OCI-LY7 (cell line): ENCODE measurements at regions not wholly inside any gene's neighbourhood (a gene's known extent, or its start where the extent isn't known, plus 50 kb on each side); places are given as distances from the start of the nearest gene placed in this dataset.
"Not testable (repeated sequence)": the region's sequence is repeated elsewhere in the genome, so short reads cannot be mapped to it uniquely, and the experiment has no call there.

Source experiments
- BruUV-seq: library from RNA; stranded (reverse); fragments of 400-500 nt; replicated peaks from 2 replicates; lab custom pipeline; 2021; lab: Mats Ljungman, UMichigan
- CTCF ChIA-PET: fragments of 300-600 bp; sonication (Branson Sonifier 250); formaldehyde crosslinking; loops from one replicate; lab custom pipeline; 2022; ENCODE audit warnings: antibody characterized with exemption; ENCODE audit not compliant: unreplicated experiment; lab: Charles Lee
- POLR2A ChIA-PET: fragments of 300-600 bp; sonication (Branson Sonifier 250); formaldehyde crosslinking; loops from one replicate; lab custom pipeline; 2022; ENCODE audit warnings: antibody characterized with exemption; lab: Charles Lee
- DNase-seq: peaks from one replicate; pipeline ENCODE4 v3.0.0-alpha.2; 2015; ENCODE audit warnings: low spot score
- H2AFZ ChIP-seq: fragments of 200-600 bp; sonication (generic), shearing (Covaris generic); 2 replicates; pipeline ENCODE4 v1.6.1; 2014; ENCODE audit warnings: mild to moderate bottlenecking, antibody characterized with exemption, low read length, moderate library complexity
- H3K27ac ChIP-seq: fragments of 200-600 bp; sonication (generic); 2 replicates; pipeline ENCODE4 v1.5.1; 2014; ENCODE audit warnings: mixed run types, low read depth, mild to moderate bottlenecking, moderate library complexity, low read length, inconsistent platforms; ENCODE audit not compliant: poor library complexity, severe bottlenecking
- H3K36me3 ChIP-seq: fragments of 200-600 bp; sonication (generic); 2 replicates; pipeline ENCODE4 v1.6.1; 2014; ENCODE audit warnings: mild to moderate bottlenecking, antibody characterized with exemption, low read length, moderate library complexity, mixed read lengths; ENCODE audit not compliant: insufficient read depth
- H3K4me1 ChIP-seq: fragments of 200-600 bp; sonication (generic); 2 replicates; pipeline ENCODE4 v1.5.1; 2014; ENCODE audit warnings: mild to moderate bottlenecking, low read length; ENCODE audit not compliant: insufficient read depth, poor library complexity, severe bottlenecking
- H3K4me2 ChIP-seq: fragments of 200-600 bp; sonication (generic); 2 replicates; pipeline ENCODE4 v1.6.1; 2014; ENCODE audit warnings: mild to moderate bottlenecking, low read length
- H3K4me3 ChIP-seq: fragments of 200-600 bp; sonication (generic); 2 replicates; pipeline ENCODE4 v1.5.1; 2014; ENCODE audit warnings: mild to moderate bottlenecking, low read depth, low read length; ENCODE audit not compliant: poor library complexity, severe bottlenecking
- H3K79me2 ChIP-seq: fragments of 200-600 bp; sonication (generic); 2 replicates; pipeline ENCODE4 v1.6.1; 2016; ENCODE audit warnings: low read depth, mild to moderate bottlenecking, low read length, moderate library complexity, mixed read lengths; ENCODE audit not compliant: insufficient read depth
- H3K9me2 ChIP-seq: fragments of 200-600 bp; sonication (generic); 2 replicates; pipeline ENCODE4 v1.6.1; 2016; ENCODE audit warnings: mild to moderate bottlenecking, low read length, mixed read lengths; ENCODE audit not compliant: insufficient read depth
- H3K9me3 ChIP-seq: fragments of 200-600 bp; sonication (generic); 2 replicates; pipeline ENCODE4 v1.6.1; 2014; ENCODE audit warnings: mild to moderate bottlenecking, mixed run types, low read length, mixed read lengths
- H4K20me1 ChIP-seq: fragments of 200-600 bp; sonication (generic); 2 replicates; pipeline ENCODE4 v1.6.1; 2014; ENCODE audit warnings: mild to moderate bottlenecking, antibody characterized with exemption, low read length, moderate library complexity, mixed read lengths; ENCODE audit not compliant: insufficient read depth
- EZH2phosphoT487 ChIP-seq: fragments of 200-600 bp; sonication (generic); IDR thresholded peaks from 2 replicates; pipeline ENCODE4 v1.6.1; 2018; ENCODE audit warnings: low read depth, borderline replicate concordance, mild to moderate bottlenecking, mixed run types, antibody characterized with exemption, low read length, moderate library complexity, mixed read lengths
- intact Hi-C: fragments of 100-400 bp; cut with micrococcal nuclease; formaldehyde crosslinking; loops from one replicate; pipeline ENCODE4 v1.10.0; 2022; ENCODE audit not compliant: unreplicated experiment
- TF ChIP-seq, protein P1 (sequence below): fragments of 200-600 bp; sonication (generic); conservative IDR thresholded peaks from 2 replicates; pipeline ENCODE4 v1.5.1; 2014; ENCODE audit warnings: mild to moderate bottlenecking, antibody characterized with exemption, low read length, moderate library complexity, mixed read lengths

DNA sequence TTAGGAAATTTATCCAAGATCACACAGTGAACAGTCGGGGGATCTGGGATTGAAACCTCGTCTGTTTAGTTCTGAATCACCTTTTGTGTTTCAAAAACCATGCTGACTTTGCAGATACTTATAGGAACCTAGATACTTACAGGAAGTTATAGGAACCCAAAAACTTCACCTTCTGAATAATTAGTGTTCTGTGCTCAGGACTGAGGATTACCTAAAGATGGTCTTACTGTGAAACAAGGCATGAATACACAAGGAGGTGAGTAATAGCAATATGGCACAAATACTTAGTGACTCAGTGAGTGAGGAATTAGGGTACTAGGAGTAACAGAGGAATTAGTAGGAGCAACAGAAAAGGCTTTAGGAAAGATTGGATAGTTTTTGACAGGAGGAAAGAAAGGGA lies 145.5 kb downstream of the LRATD1 start:
- no peak overlapping the region for H2AFZ ChIP-seq
- intact Hi-C loops, result no loop called here
- POLR2A ChIA-PET, result no interaction called here
- no peak overlapping the region for H3K4me3 ChIP-seq
- no TSS peak for BruUV-seq
- no peaks in the 10 kb centered on the region for H3K4me1 ChIP-seq
- no peak for TF ChIP-seq EZH2phosphoT487
- TF ChIP-seq, protein P1, sequence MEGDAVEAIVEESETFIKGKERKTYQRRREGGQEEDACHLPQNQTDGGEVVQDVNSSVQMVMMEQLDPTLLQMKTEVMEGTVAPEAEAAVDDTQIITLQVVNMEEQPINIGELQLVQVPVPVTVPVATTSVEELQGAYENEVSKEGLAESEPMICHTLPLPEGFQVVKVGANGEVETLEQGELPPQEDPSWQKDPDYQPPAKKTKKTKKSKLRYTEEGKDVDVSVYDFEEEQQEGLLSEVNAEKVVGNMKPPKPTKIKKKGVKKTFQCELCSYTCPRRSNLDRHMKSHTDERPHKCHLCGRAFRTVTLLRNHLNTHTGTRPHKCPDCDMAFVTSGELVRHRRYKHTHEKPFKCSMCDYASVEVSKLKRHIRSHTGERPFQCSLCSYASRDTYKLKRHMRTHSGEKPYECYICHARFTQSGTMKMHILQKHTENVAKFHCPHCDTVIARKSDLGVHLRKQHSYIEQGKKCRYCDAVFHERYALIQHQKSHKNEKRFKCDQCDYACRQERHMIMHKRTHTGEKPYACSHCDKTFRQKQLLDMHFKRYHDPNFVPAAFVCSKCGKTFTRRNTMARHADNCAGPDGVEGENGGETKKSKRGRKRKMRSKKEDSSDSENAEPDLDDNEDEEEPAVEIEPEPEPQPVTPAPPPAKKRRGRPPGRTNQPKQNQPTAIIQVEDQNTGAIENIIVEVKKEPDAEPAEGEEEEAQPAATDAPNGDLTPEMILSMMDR, result no peak
- no peaks in the 10 kb centered on the region for H3K9me3 ChIP-seq
- H3K4me2 ChIP-seq, result no peak overlapping the region
- H3K9me2 ChIP-seq, result no peaks in the 10 kb centered on the region
- no peak for DNase-seq
- no peak overlapping the region for H3K27ac ChIP-seq
- H3K36me3 ChIP-seq, result no peaks in the 10 kb centered on the region
- H3K79me2 ChIP-seq, result no peaks in the 10 kb centered on the region
- CTCF ChIA-PET, result no interaction called here
- H4K20me1 ChIP-seq, result no peaks in the 10 kb centered on the region

DNA sequence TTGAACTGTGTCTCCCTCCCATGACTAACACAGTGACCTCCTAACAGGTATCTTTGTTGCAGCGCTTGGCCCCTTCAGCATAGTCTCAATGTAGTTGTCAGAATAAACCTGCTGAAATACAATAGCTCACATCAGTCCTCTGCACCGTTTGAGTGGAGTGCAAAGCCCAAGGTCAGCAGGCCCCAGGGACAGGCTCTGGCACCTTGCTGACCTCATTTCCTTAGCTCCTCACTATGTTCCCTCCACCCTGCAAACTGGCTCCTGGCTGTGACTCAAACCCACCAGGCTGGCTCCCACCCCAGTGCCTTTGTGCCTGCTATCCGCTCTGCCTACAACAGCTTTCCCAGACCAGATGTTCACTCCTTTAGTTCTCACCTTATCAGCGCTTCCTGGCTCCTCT lies 146.7 kb downstream of the LRATD1 start:
- DNase-seq, result no peak
- Histone ChIP-seq H3K36me3 (no peaks in the 10 kb centered on the region), H3K9me2 (no peaks in the 10 kb centered on the region), H3K4me1 (no peaks in the 10 kb centered on the region), H3K9me3 (no peaks in the 10 kb centered on the region), H4K20me1 (no peaks in the 10 kb centered on the region), H2AFZ (no peak overlapping the region), H3K4me2 (no peak overlapping the region), H3K27ac (no peak overlapping the region), H3K4me3 (no peak overlapping the region), H3K79me2 (no peaks in the 10 kb centered on the region)
- intact Hi-C loops, result no loop called here
- TF ChIP-seq, protein P1, result no peak
- TF ChIP-seq EZH2phosphoT487, result no peak
- no TSS peak for BruUV-seq
- CTCF ChIA-PET, result no interaction called here
- POLR2A ChIA-PET, result no interaction called here

DNA sequence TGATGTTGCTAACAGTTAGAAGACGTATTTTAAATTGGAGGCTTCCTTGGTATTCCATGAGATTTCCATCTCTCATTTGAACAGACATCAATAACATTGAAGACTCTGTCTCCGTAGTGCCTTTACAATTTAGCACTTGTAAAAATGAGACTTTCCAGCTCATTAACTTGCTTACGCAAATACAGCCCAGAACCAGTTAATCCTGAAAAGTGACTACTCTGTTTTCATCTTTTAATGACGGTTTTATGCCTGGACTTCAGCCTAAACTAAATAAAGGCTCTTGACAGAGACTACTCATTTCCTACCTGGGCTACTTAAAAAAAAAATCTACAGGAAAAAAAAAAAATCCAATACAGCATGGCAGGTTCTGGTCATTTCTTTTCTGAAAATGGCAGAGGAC lies 148.6 kb downstream of the LRATD1 start:
- Histone ChIP-seq H3K4me2 (no peak overlapping the region), H3K9me2 (no peaks in the 10 kb centered on the region), H3K4me3 (no peak overlapping the region), H4K20me1 (no peaks in the 10 kb centered on the region), H3K36me3 (no peaks in the 10 kb centered on the region), H3K4me1 (no peaks in the 10 kb centered on the region), H2AFZ (no peak overlapping the region), H3K27ac (no peak overlapping the region), H3K79me2 (no peaks in the 10 kb centered on the region), H3K9me3 (no peaks in the 10 kb centered on the region)
- no peak for DNase-seq
- no TSS peak for BruUV-seq
- CTCF ChIA-PET, result no interaction called here
- intact Hi-C loops, result no loop called here
- POLR2A ChIA-PET, result no interaction called here
- TF ChIP-seq, protein P1, result no peak
- no peak for TF ChIP-seq EZH2phosphoT487

DNA sequence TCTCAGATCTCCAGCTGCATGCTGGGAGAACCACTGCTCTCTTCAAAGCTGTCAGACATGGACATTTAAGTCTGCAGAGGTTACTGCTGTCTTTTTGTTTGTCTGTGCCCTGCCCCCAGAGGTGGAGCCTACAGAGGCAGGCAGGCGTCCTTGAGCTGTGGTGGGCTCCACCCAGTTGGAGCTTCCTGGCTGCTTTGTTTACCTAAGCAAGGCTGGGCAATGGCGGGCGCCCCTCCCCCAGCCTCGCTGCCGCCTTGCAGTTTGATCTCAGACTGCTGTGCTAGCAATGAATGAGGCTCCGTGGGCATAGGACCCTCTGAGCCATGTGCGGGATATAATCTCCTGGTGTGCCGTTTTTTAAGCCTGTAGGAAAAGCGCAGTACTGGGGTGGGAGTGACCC lies 156.3 kb downstream of the LRATD1 start:
- CTCF ChIA-PET, BruUV-seq, H3K79me2 ChIP-seq, H3K4me2 ChIP-seq, H2AFZ ChIP-seq, H3K9me3 ChIP-seq, H3K4me3 ChIP-seq, H3K36me3 ChIP-seq, H4K20me1 ChIP-seq, H3K27ac ChIP-seq, H3K9me2 ChIP-seq, DNase-seq, intact Hi-C loops, H3K4me1 ChIP-seq, POLR2A ChIA-PET: not testable (repeated sequence)
